HTR-8/SVneo (cell line): ENCODE measurements at regions not wholly inside any gene's neighbourhood (a gene's known extent, or its start where the extent isn't known, plus 50 kb on each side); places are given as distances from the start of the nearest gene placed in this dataset.

Experiments used
- DNase-seq: peaks from one replicate; pipeline ENCODE4 v3.0.0; 2011; ENCODE audit warnings: low spot score, mixed read lengths; ENCODE audit not compliant: insufficient read length
- FAIRE-seq: peaks from 2 replicates; lab custom pipeline; 2011; peaks lifted over from hg19 to GRCh38; lab: Jason Lieb, UNC

DNA sequence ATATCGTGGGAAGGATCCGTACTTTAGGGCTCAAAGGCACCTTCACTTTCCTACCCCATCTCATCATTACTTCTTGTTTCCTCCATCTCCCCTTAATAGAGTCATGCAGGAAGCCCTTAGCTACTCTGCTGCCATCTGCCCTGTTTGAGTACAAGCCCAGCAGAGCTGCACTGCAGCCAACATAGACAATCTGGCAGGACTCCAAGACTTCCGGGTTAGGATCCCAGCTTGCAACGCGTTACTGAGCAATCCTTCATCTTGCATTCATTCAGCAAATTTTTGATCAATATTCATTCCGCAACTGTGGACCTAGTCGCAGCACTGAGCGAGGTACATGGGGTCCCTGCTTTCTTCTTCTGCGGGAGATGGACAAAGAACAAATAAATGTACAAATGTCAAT, 344.9 kb downstream of the BCOR start:
- peak; percentile 16 for FAIRE-seq
- no peak for DNase-seq

DNA sequence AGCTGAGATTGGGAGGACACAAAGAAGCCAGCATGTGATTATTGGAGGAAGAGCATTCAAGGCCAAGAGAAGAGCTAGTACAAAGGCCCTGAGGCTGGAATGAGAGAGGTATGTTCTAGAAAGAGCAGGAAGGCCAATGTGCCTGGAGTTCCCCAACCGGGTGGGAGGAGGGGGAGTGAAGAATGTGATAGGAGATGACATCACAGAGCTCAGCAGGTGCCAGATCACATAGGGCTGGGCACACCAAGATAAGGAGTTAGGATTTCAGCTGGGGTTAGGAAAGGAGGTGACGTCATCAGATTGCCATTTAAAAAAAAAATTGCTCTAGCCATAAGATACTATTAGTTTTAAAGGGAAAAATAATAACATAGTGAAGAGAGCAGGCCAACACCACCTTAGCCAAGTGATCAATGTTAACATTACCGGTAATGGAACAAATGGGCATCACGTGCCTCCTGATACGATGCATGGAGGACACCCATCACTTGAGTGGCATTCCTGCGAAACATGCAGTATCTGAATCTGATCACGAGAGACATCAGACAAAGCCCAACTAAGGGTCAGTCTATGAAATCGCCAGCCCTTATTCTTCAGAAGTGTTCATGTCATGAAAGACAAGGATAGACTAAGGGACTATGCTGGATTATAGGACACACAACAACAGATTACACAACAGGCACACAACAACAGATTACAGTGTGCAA, 344.3 kb downstream of the BCOR start:
- DNase-seq (no peak), FAIRE-seq (peak; percentile 48)

DNA sequence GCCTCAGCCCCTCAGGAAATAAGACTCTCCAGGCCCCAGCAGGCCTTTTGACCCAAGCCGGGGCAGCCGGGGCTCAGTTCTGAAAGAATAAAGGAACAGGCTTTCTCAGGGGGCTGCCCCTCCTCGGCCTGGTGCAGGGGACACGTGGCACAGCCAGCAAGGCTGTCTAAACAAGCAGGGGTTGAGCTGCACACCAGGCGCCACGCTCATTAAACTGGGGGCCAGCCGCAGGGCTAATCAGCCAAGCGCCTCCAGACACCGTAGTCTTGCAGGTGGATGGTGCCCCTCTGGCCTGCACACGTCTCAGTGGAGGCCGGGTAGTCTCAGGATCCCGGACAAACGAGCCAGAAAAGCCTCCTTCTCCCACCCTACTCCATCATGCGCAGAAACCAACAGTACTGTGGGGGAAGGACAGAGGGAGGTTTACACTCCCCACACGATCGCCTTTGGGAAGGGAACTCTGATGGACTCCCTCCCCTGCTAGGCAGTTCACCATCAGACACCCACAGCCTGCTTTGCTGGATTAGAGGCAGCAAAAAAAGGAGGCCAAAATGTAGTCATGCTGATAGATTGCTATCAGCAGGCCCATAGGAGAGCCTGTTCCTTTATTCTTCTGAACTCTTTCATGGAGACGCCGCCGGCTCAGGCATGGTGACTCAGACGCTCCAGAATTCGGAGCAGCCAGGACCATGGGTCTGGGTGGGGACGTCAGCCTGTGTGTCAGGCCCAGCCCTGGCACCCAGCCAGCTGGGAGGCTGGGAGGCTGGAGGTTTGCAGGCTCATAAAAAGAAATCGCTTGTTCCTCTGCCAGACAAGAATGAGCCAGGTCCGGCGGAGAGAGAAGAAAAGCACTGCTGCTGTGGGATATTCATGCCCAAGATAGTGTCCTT, 342.4 kb downstream of the BCOR start:
- FAIRE-seq = peak; percentile 75
- DNase-seq = peak; percentile 77

DNA sequence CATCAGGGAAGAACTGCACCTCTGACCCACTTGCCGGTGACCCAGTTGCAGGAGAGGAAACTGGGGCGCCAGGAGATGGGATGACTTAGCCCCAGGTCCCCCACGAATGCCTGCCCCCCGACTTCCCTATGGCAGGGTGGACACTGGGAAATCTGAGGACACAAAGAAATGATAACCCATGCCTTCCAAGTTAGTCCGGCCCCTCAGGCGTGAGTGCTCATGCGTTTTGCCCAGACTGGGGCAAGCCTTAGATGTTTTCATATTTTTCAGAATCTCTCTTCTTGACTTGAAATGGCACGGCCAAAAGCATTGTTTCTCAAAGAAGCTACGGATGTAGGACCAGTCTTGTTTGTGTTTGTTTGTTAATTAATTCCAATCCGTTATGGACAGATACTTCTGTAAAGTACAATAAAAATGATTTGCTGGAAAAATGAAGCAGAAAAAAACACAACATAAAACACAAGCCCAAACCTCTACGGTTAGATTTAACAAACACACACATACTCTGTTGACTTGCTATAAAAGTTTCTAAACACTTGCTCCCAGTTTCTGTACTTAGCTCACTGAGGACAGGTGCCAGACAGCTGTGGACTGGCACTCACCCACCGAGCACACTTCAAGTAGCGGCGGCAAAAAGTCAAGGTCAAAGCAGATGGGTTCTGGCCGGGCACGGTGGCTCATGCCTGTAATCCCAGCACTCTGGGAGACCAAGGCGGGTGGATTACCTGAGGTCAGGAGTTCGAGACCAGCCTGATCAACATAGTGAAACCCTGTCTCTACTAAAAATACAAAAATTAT, 341.5 kb downstream of the BCOR start:
- DNase-seq (no peak), FAIRE-seq (no peak)

DNA sequence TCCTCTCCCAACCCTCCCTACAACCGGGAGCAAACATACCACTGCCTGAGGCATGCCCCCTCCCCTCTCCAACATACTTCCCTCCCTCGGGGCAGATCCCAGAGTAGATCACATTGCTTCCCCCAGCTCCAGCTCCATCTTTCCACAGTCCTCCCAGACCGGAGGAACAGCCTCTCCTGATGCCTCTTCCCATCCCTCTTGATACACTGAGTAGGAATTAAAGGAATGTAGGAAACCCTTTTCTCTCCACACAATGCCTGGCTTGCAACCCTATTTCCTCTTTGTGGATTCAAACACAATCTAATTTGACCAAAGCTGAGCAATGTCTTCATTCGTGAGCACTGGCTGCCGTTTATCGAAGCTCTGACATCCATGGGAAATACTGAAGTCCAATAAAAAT, 339.8 kb downstream of the BCOR start:
- DNase-seq = no peak
- FAIRE-seq = peak; percentile 36

DNA sequence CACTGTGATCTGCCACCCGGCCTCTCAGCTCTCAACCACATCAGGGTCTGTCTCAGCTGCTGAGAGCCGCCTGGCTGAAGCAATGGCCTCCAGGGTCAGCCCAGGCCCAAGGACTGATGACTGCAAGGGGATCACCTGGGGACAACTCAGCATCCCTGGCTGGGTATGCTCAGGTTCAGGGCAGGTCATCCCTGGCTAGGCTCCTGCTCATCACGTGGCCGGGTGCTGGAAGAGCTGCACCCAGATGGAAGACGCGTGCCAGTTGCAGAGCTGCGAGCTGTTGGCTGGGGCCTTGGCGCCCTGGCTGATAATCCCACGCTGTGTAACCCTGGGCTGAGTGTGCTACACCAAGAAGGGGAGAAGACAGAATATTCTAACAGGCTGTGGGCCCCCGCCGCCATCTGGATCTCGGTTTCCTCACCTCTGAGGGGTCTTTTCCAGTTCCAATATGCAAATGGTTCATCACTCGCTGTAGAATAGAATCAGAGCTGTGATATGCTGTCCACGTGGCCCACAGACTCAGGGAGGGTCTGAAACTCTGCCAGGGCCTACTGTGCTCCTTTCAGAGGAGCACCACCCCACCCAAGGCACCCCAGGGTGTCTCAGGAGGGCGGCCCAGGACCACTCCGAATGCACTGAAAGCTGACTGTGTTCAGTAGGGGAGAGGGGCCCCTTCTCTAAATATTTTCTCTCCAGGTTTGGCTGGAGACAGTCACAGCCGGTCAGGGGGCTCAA, 338.8 kb downstream of the BCOR start:
- FAIRE-seq (no peak), DNase-seq (no peak)

DNA sequence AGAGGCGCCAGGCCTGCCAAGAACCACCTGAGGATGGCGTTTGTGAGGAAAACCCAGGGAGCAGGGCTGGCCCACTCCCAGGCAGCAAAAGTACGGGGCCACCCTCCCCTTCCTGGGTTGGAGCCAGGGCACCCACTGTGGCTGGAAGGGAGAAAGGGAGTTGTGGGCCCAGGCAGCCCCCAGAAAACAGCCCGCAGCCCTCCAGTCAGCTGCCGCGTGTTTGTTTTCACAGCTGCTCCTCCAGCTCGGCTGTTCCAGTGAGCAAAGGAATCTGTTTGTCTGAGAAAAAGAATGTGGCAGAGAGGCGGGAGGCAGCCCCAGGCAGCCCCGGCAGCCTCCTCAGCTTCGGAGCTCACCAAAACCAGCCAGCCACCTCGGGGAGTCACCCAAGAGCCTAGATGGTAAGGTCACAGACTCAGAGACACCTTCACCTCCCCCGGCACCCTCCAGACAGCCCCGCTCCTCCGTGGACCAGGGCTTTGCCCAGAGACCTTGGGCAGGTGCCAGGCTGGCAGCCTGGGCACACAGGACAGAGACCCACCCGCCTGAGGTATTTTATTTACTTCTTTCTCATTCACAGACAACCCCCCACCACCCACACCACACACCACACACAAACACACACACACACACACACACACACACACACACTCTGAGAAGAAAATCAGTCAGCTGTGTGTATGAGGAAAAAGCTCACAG, 338.1 kb downstream of the BCOR start:
- FAIRE-seq (peak; percentile 74), DNase-seq (peak; percentile 41)

DNA sequence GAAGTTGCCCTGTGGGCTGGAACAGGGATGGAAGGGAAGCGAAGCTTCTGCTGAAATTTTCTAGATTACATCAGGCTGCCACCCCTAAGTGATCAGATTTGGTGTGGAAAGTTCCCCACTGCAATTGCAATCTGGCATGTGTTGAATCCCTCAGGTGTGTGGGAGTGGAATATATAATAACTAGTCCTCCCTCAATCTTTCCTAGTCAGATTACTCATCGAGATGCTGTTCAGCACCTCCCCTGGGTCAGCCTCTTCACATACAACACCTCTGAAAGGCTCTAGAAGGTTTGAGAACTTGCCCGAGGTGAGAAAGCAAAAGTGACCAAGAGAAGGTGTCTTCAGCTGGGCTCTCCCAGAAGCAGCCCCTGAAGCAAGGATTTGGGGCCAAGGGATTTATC, 336.8 kb downstream of the BCOR start:
- DNase-seq = no peak
- no peak for FAIRE-seq

DNA sequence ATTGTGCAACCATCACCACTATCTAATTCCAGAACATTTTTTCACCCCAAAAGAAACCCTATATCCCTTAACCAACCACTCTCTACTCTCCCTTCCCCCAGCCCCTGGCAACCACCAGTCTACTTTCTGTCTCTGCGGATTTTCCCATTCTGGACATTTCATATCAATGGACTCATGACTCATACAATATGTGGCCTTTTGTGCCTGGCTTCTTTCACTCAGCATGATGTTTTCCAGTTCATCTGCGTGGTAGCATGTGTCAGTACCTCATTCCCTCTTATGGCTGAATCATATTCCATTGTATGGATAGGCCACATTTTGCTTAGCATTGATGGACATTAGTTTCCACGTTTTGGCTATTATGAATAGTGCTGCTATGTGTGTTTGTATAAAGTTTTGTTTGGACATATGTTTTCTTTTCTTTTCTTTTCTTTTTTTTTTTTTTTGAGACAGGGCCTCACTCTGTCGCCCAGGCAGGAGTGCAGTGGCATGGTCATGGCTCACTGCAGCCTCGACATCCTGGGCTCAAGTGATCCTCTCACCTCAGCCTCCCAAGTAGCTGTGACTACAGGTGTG, 335.4 kb downstream of the BCOR start:
- DNase-seq = no peak
- no peak for FAIRE-seq

DNA sequence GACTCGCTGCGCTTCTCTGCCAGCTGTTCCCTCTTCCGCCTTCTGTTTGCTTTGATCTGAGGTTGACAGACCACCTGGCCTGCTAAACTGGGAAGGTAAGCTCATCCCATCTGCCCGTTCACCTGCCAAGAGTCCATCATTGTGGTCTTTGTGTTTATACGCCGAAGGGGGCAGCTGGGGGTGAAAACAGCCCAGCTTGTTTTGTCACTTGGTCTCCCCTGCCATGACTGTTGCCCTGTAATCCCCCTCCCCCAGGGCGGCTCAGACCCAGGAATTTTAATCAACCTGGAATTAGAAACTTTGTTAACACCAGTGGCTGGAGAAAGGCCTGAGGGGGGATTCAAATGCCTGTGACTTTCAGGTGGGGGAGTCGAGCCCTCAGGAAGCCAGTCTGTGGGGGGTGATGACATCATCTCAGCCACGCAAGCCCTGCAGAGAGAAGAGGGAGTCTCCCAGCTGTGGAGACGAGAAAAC, 333.3 kb downstream of the BCOR start:
- DNase-seq (no peak), FAIRE-seq (no peak)

DNA sequence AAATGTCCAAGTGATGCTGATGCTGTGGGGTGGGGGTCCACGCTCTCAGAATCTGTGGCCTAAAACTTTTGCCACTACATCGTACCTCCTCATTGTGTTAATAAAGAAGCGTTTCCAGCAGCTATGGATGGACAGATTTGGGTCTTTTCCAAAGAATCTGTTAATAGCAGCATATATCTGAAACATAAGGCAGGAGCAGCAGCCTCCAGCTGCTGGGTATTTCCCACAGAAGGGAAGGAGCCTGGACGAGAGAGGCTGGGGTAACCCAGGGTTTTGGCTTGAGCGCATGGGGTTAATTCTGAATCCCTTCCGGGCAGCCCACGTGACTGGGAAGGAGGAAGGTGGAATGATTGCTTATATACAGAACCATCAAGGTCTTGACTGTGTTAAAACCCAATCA, 332.4 kb downstream of the BCOR start:
- FAIRE-seq = no peak

DNA sequence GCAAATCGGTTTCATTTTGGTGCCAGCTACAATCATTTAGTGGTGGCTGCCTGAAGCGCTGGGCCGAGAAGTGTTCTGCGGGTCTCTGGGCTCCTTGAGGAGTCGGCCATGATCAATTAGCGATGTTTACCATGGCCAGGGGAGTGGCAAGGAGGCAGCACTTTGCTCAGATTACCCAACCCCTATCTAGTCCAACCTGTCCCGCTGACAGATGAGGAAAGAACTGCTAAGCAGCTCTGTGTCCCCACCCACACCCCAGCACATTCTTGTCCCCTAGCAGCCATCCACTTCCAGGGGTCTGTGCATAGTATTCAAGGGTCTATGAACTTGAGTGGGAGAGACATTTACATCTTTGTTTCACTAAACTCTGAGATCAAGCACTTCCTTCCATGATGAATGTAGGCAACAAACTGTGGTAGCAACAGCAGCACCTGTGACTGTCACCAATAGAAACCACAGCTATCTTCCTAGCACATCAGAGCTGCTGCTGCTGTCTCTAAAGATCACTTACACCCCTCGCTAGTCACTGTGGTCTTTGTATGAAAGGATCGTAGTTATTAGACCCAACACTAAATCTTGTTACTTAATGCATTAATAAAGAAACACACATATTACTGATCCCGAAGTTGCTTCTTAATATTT, 331.6 kb downstream of the BCOR start:
- no peak for DNase-seq
- FAIRE-seq = no peak

More for the DNA sequence above, 332.4 kb downstream of the BCOR start:
- no peak for DNase-seq

DNA sequence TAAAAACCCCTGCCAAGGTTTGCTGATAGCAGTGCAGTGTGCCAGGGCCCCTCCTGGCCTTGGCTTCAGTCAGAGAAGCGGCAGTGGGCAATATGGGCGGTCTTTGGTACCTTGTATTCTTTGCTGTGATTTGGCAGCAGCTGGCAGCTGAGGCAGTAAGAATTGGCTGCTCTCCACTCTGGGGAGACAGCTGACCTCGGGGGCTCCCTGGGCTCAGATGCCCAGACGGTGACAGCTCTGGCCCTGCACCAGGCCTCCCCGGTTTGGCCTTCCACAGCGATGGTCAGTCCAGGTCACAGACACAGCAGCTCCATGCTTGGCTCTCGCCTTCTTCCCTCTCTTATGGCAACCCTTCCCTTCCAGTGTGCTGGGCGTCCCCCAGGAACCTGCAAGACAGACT, 330.9 kb downstream of the BCOR start:
- DNase-seq = no peak
- no peak for FAIRE-seq

DNA sequence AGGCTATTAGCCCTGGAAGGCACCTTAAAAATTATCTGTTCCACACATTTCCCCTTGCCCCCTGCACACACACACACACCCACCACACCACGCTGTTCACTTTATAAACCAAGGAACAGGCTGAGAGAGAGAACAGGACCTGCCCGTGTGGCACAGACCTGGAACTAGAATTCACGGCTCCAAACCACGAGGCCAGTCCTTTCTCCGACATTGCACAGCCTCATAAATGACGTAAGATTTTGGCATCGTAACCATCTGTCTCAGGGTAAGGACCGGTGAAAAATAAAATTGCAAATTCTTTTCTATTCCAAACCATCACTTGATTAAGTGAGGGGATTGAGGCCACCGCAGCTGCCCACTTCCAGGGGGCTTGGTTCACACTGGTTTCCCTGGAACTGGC, 330.3 kb downstream of the BCOR start:
- DNase-seq (no peak), FAIRE-seq (no peak)

DNA sequence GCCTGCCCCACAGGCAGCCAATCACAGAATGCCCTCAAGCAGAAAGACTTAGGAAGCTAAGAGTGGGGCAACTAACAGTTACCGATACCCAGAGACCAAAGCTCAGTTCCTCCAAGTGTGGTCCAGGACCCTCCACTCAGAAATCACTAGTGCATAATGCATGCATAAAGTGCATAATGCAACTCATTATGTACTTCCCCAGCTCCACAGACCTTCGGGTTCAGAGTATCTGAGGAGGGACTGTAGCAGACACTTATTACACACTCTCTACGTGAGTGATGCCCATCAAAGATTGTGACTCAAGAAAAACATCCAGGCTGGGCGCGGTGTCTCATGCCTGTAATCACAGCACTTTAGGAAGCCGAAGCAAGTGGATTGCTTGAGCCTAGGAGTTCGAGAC, 328.0 kb downstream of the BCOR start:
- no peak for FAIRE-seq

DNA sequence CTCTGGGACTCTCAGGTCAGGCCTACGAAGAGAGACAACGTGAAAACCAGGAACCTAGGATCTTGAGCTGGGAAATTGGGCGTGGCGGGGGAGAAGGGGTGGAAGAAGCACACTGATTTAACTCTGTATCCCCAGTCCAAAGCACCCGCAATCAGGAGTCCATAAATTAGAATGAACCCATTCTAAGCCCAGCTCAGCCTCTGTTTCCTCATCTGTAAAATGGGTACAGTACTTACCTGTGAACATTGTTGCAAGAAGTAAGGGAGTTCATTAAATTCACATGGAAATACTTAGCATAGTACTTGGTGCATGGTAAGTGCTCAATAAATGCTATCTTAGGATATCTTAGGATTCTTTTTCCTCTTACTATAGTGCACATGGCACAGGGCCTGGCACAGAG, 326.7 kb downstream of the BCOR start:
- FAIRE-seq (no peak), DNase-seq (no peak)

More for the DNA sequence above, 328.0 kb downstream of the BCOR start:
- no peak for DNase-seq

DNA sequence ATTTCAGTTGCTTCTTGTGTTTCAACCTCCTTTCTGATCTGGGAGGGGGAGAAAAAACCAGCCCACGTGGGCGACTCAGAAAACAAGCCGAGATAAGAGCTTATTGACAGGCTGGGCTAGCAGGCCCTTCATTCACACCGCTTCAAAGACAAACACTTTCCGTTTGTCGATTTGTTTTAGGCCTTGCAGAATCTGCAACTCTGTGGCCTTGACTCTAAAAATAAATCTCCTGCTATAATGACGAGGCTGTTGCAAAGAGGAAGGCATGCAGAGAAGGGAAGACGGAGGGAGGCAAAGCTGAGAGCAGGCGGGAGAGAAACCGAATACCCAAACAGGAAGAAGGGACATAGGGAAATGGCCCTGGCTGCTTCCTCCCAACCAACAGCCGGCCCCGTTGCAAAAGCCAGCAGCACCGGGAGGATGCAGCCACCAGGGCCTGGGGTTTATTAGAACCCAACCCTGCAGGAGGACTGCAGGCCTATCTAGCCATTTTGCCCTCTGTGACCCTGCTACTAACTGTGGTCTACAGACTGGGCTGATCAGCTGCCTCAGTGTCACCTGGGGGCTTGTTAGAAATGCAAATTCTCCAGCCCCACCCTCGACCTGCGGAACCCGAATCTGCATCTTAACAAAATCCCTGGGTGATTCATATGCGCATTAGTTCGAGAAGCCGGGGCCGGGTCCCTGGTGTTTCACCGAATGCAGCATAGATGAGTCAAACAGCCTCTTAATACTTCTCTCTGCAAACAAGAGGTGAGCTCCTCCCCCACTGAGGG, 325.5 kb downstream of the BCOR start:
- DNase-seq (no peak), FAIRE-seq (no peak)

DNA sequence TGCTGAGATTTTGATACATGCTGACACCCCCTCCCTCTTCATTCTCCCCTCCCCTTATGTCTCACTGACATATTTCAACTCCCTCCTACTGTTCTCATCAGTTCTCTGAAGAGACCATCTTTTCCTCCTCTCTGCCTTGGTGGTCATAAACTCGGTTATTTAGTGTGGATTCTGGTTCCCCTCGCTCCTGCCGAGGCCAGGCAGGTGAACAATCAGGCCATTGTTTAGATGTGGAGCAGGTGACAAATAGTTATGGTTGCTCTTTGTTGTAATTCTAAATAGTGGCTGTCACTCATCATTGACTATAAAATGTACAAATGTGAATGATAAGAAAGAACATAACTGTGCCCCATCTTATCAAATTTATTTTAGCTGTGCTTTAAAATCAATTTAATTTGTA, 324.6 kb downstream of the BCOR start:
- DNase-seq (no peak), FAIRE-seq (no peak)
